ENCODE measurements at regions not wholly inside any gene's neighbourhood (a gene's known extent, or its start where the extent isn't known, plus 50 kb on each side); places are given as distances from the start of the nearest gene placed in this dataset.

DNA sequence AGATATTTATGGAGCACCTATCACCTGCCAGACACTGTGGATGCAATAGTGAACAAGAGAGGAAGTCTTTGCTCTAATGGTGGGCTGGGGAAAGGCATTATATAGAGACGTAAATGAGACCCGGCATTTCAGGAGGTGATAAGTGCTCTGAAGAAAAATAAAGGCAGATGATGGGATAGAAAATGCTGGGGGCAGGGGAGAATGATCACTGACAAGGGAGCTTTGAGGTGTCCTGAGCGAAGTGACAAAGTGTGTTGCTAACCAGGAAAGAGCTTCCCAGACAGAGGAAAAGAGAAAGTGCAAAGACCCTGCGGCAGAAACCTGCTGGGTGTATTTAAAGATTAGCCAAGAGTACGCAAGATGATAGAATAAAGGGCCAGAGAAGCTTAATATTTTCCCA, 1096.1 kb downstream of the BCL11B start:
- TF ChIP-seq, protein P1, sequence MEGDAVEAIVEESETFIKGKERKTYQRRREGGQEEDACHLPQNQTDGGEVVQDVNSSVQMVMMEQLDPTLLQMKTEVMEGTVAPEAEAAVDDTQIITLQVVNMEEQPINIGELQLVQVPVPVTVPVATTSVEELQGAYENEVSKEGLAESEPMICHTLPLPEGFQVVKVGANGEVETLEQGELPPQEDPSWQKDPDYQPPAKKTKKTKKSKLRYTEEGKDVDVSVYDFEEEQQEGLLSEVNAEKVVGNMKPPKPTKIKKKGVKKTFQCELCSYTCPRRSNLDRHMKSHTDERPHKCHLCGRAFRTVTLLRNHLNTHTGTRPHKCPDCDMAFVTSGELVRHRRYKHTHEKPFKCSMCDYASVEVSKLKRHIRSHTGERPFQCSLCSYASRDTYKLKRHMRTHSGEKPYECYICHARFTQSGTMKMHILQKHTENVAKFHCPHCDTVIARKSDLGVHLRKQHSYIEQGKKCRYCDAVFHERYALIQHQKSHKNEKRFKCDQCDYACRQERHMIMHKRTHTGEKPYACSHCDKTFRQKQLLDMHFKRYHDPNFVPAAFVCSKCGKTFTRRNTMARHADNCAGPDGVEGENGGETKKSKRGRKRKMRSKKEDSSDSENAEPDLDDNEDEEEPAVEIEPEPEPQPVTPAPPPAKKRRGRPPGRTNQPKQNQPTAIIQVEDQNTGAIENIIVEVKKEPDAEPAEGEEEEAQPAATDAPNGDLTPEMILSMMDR (IDR thresholded peaks at IDR 0.05; ENCODE audit: poor library complexity), result no peak
- TF ChIP-seq EZH2phosphoT487 (IDR thresholded peaks at IDR 0.05; ENCODE audit: low read depth, severe bottlenecking, unreplicated experiment), result no peak
- no peak for TF ChIP-seq EZH2 (IDR thresholded peaks at IDR 0.05; ENCODE audit: borderline replicate concordance)
